SK-N-SH treated with all-trans-retinoic acid at 6 μM for 48 hours (cell line): ENCODE measurements at regions not wholly inside any gene's neighbourhood (a gene's known extent, or its start where the extent isn't known, plus 50 kb on each side); places are given as distances from the start of the nearest gene placed in this dataset.

Experiments
- ARNTL ChIP-seq: fragments of 450-650 bp; formaldehyde crosslinking; IDR thresholded peaks from 2 replicates; pipeline ENCODE4 v1.5.0; 2020; ENCODE audit warnings: low read depth, mild to moderate bottlenecking, moderate library complexity, borderline replicate concordance
- CSDC2 ChIP-seq: fragments of 250-450 bp; sonication (Bioruptor Pico); IDR thresholded peaks from 2 replicates; pipeline ENCODE4 v1.5.0; 2020; ENCODE audit warnings: mild to moderate bottlenecking, moderate library complexity
- ZFP3 ChIP-seq: fragments of 250-450 bp; sonication (Bioruptor Pico); IDR thresholded peaks from 2 replicates; pipeline ENCODE4 v1.5.0; 2020; ENCODE audit warnings: mild to moderate bottlenecking, moderate library complexity
- ZFP30 ChIP-seq: fragments of 450-650 bp; formaldehyde crosslinking; IDR thresholded peaks from 2 replicates; pipeline ENCODE4 v1.5.0; 2022; ENCODE audit warnings: mild to moderate bottlenecking, moderate library complexity
- ZNF70 ChIP-seq: fragments of 450-650 bp; formaldehyde crosslinking; IDR thresholded peaks from 2 replicates; pipeline ENCODE4 v1.5.0; 2020; ENCODE audit warnings: mild to moderate bottlenecking, moderate library complexity

- TF ChIP-seq ARNTL, result no peak
- no peak for TF ChIP-seq ZFP3 (CRISPR knock-in tag)
- no peak for TF ChIP-seq ZNF70 (CRISPR knock-in tag)
- no peak for TF ChIP-seq ZFP30
- no peak for TF ChIP-seq CSDC2 (CRISPR knock-in tag)
Observed at GRCh38 chr6:48032151-48032550, 78.8 kb downstream of the PTCHD4 start.
